ENCODE measurements at regions not wholly inside any gene's neighbourhood (a gene's known extent, or its start where the extent isn't known, plus 50 kb on each side); places are given as distances from the start of the nearest gene placed in this dataset.

- no peaks in the 10 kb centered on the region for H3K27me3 Mint-ChIP-seq (ENCODE audit: low read depth in 2 of 2)
- no peaks in the 10 kb centered on the region for H3K4me1 ChIP-seq (ENCODE audit: control insufficient read depth, insufficient read depth, low read length)
- DNase-seq: no peak
- intact Hi-C loops (cut with micrococcal nuclease): no loop called here
- H3K4me1 Mint-ChIP-seq: no peaks in the 10 kb centered on the region
- no peaks in the 10 kb centered on the region for H3K9me3 ChIP-seq (ENCODE audit: control insufficient read depth, insufficient read depth, low read length)
- ATAC-seq: no peak
- TF ChIP-seq CTCF (IDR thresholded peaks at IDR 0.05): no peak
- H3K27me3 ChIP-seq (ENCODE audit: control insufficient read depth, insufficient read depth, low read length): no peaks in the 10 kb centered on the region
- no peaks in the 10 kb centered on the region for H3K36me3 ChIP-seq (ENCODE audit: control insufficient read depth, insufficient read depth, low read length)
- WGBS (ENCODE audit: insufficient coverage): 93% methylated on average over 2 of the region's 4 CpGs
- no peak overlapping the region for H3K4me3 ChIP-seq (ENCODE audit: low read length)
- no peak overlapping the region for H3K27ac ChIP-seq (ENCODE audit: low read length)
- peaks cover 0 to 4% of the 10 kb centered on the region in 2 donors for H3K9me3 Mint-ChIP-seq
- no peak overlapping the region for H3K27ac Mint-ChIP-seq
- H3K4me3 Mint-ChIP-seq: no peak overlapping the region
- H3K36me3 Mint-ChIP-seq: no peaks in the 10 kb centered on the region
Measured at GRCh38 chr4:174036576-174036975, 246.9 kb downstream of the FBXO8 start.

- no peak for TF ChIP-seq CTCF (IDR thresholded peaks at IDR 0.05)
- no peak for ATAC-seq
- no peak overlapping the region for H3K27ac Mint-ChIP-seq
Measured at GRCh38 chr4:174036111-174036510, 247.4 kb downstream of the FBXO8 start.

GRCh38 chr4:174023641-174024040, 259.8 kb downstream of the FBXO8 start:
- Mint-ChIP-seq H3K4me3 (no peak overlapping the region), H3K9me3 (peaks cover 2 to 9% of the 10 kb centered on the region in 2 donors), H3K27me3 (ENCODE audit: low read depth in 2 of 2) (no peaks in the 10 kb centered on the region), H3K4me1 (no peaks in the 10 kb centered on the region), H3K27ac (no peak overlapping the region), H3K36me3 (no peaks in the 10 kb centered on the region)
- Histone ChIP-seq H3K27ac (ENCODE audit: low read length) (no peak overlapping the region), H3K4me3 (ENCODE audit: low read length) (no peak overlapping the region), H3K4me1 (ENCODE audit: control insufficient read depth, insufficient read depth, low read length) (no peaks in the 10 kb centered on the region), H3K36me3 (ENCODE audit: control insufficient read depth, insufficient read depth, low read length) (no peaks in the 10 kb centered on the region), H3K9me3 (ENCODE audit: control insufficient read depth, insufficient read depth, low read length) (no peaks in the 10 kb centered on the region), H3K27me3 (ENCODE audit: control insufficient read depth, insufficient read depth, low read length) (no peaks in the 10 kb centered on the region)
- WGBS (ENCODE audit: insufficient coverage): 77% methylated on average over 2 of the region's 2 CpGs
- ATAC-seq (no peak), DNase-seq (no peak)
- intact Hi-C loops (cut with micrococcal nuclease): no loop called here
- TF ChIP-seq CTCF (IDR thresholded peaks at IDR 0.05): no peak

More at GRCh38 chr4:174036111-174036510, 247.4 kb downstream of the FBXO8 start:
- WGBS (ENCODE audit: insufficient coverage): 58% methylated on average over 2 of the region's 2 CpGs
- H3K27ac ChIP-seq (ENCODE audit: low read length): no peak overlapping the region
- DNase-seq: no peak
- no peaks in the 10 kb centered on the region for H3K4me1 ChIP-seq (ENCODE audit: control insufficient read depth, insufficient read depth, low read length)
- Mint-ChIP-seq H3K4me1 (no peaks in the 10 kb centered on the region), H3K9me3 (peaks cover 0 to 4% of the 10 kb centered on the region in 2 donors), H3K27me3 (ENCODE audit: low read depth in 2 of 2) (no peaks in the 10 kb centered on the region), H3K4me3 (no peak overlapping the region), H3K36me3 (no peaks in the 10 kb centered on the region)
- H3K27me3 ChIP-seq (ENCODE audit: control insufficient read depth, insufficient read depth, low read length): no peaks in the 10 kb centered on the region
- no peaks in the 10 kb centered on the region for H3K9me3 ChIP-seq (ENCODE audit: control insufficient read depth, insufficient read depth, low read length)
- H3K4me3 ChIP-seq (ENCODE audit: low read length): no peak overlapping the region
- intact Hi-C loops (cut with micrococcal nuclease): no loop called here
- no peaks in the 10 kb centered on the region for H3K36me3 ChIP-seq (ENCODE audit: control insufficient read depth, insufficient read depth, low read length)

- intact Hi-C loops (cut with micrococcal nuclease): no loop called here
- no peaks in the 10 kb centered on the region for H3K4me1 Mint-ChIP-seq
- no peaks in the 10 kb centered on the region for H3K27me3 Mint-ChIP-seq (ENCODE audit: low read depth in 2 of 2)
- H3K27ac Mint-ChIP-seq: no peak overlapping the region
- no peaks in the 10 kb centered on the region for H3K36me3 ChIP-seq (ENCODE audit: control insufficient read depth, insufficient read depth, low read length)
- no peak overlapping the region for H3K4me3 Mint-ChIP-seq
- H3K36me3 Mint-ChIP-seq: no peaks in the 10 kb centered on the region
- H3K4me3 ChIP-seq (ENCODE audit: low read length): no peak overlapping the region
- no peaks in the 10 kb centered on the region for H3K4me1 ChIP-seq (ENCODE audit: control insufficient read depth, insufficient read depth, low read length)
- H3K27ac ChIP-seq (ENCODE audit: low read length): no peak overlapping the region
- TF ChIP-seq CTCF (IDR thresholded peaks at IDR 0.05): no peak
- H3K27me3 ChIP-seq (ENCODE audit: control insufficient read depth, insufficient read depth, low read length): no peaks in the 10 kb centered on the region
- H3K9me3 ChIP-seq (ENCODE audit: control insufficient read depth, insufficient read depth, low read length): no peaks in the 10 kb centered on the region
- H3K9me3 Mint-ChIP-seq: peaks cover 5% of the 10 kb centered on the region in 2 donors
- DNase-seq (no peak), ATAC-seq (no peak)
- WGBS (ENCODE audit: insufficient coverage): 83% methylated on average over 7 of the region's 7 CpGs
Measured at GRCh38 chr4:174018236-174018635, 265.2 kb downstream of the FBXO8 start.
